ENCODE measurements at regions not wholly inside any gene's neighbourhood (a gene's known extent, or its start where the extent isn't known, plus 50 kb on each side); places are given as distances from the start of the nearest gene placed in this dataset.

GRCh38 chr12:84315926-84316325, 596.7 kb downstream of the SLC6A15 start:
- H3K4me3 ChIP-seq = no peak overlapping the region
- ChIA-PET POLR2A (no interaction called here), CTCF (no interaction called here)
- ATAC-seq (no peak), DNase-seq (ENCODE audit: low read depth in 1 of 2, low spot score in 1 of 2) (no peak), FAIRE-seq (no peak)
- H3K27ac ChIP-seq = no peak overlapping the region
- TF ChIP-seq HOXB5 (CRISPR knock-in tag; IDR thresholded peaks at IDR 0.05) = no peak
- H3K9me3 ChIP-seq = no peaks in the 10 kb centered on the region
- no peaks in the 10 kb centered on the region for H3K4me1 ChIP-seq
- 4% methylated on average over 1 of the region's 1 CpG for WGBS (ENCODE audit: missing lambda C conversion rate)
- H3K4me2 ChIP-seq = no peak overlapping the region

GRCh38 chr12:84313323-84313675, 599.3 kb downstream of the SLC6A15 start:
- Histone ChIP-seq H3K4me1 (no peaks in the 10 kb centered on the region), H3K4me3 (no peak overlapping the region), H3K27ac (no peak overlapping the region), H3K4me2 (no peak overlapping the region), H3K9me3 (no peaks in the 10 kb centered on the region)
- ATAC-seq (no peak), FAIRE-seq (no peak), DNase-seq (ENCODE audit: low read depth in 1 of 2, low spot score in 1 of 2) (no peak)
- ChIA-PET CTCF (interaction anchor here (0.7 kb wide), 1 partner anchor 1042 kb away, joined by 3 read pairs; no protein-coding TSS in a partner anchor), POLR2A (no interaction called here)
- TF ChIP-seq USF2 (IDR thresholded peaks at IDR 0.05) (no peak), FOSB (CRISPR knock-in tag; IDR thresholded peaks at IDR 0.05) (no peak), ESRRA (IDR thresholded peaks at IDR 0.05; ENCODE audit: borderline replicate concordance, low read length) (no peak)

- CTCF ChIA-PET = no interaction called here
- WGBS (ENCODE audit: missing lambda C conversion rate) = 19% methylated on average over 1 of the region's 1 CpG
- FAIRE-seq = no peak
- H3K27ac ChIP-seq = no peak overlapping the region
- POLR2A ChIA-PET = no interaction called here
- TF ChIP-seq HOXB13 (CRISPR knock-in tag; IDR thresholded peaks at IDR 0.05; ENCODE audit: low read depth) (no peak), POLR2AphosphoS2 (conservative IDR thresholded peaks at IDR 0.05; ENCODE audit: low read length) (no peak), KDM1A (IDR thresholded peaks at IDR 0.05; ENCODE audit: low read depth) (no peak), ELK1 (IDR thresholded peaks at IDR 0.05; ENCODE audit: low read depth, low read length) (no peak), GATA3 (IDR thresholded peaks at IDR 0.05; ENCODE audit: borderline replicate concordance) (no peak), NFE2L2 (conservative IDR thresholded peaks at IDR 0.05; ENCODE audit: low read length) (no peak), HEYL (CRISPR knock-in tag; IDR thresholded peaks at IDR 0.05) (no peak), KDM5A (IDR thresholded peaks at IDR 0.05) (no peak), POLR2A (IDR thresholded peaks at IDR 0.05; ENCODE audit: low read length) (no peak), HOXA7 (CRISPR knock-in tag; IDR thresholded peaks at IDR 0.05) (no peak), HOXB5 (CRISPR knock-in tag; IDR thresholded peaks at IDR 0.05) (no peak), HMGXB4 (CRISPR knock-in tag; IDR thresholded peaks at IDR 0.05; ENCODE audit: borderline replicate concordance) (no peak), CTCF (IDR thresholded peaks at IDR 0.05) (no peak), ZSCAN20 (CRISPR knock-in tag; IDR thresholded peaks at IDR 0.05) (no peak), JUN (IDR thresholded peaks at IDR 0.05) (no peak), ZFP36 (IDR thresholded peaks at IDR 0.05; ENCODE audit: borderline replicate concordance, partially characterized antibody) (no peak), CHD4 (IDR thresholded peaks at IDR 0.05; ENCODE audit: borderline replicate concordance) (no peak), USF2 (IDR thresholded peaks at IDR 0.05) (no peak)
- TF ChIP-seq, protein P1, sequence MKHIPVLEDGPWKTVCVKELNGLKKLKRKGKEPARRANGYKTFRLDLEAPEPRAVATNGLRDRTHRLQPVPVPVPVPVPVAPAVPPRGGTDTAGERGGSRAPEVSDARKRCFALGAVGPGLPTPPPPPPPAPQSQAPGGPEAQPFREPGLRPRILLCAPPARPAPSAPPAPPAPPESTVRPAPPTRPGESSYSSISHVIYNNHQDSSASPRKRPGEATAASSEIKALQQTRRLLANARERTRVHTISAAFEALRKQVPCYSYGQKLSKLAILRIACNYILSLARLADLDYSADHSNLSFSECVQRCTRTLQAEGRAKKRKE (CRISPR knock-in tag; IDR thresholded peaks at IDR 0.05; ENCODE audit: low read depth) = no peak
- TF ChIP-seq, protein P2, sequence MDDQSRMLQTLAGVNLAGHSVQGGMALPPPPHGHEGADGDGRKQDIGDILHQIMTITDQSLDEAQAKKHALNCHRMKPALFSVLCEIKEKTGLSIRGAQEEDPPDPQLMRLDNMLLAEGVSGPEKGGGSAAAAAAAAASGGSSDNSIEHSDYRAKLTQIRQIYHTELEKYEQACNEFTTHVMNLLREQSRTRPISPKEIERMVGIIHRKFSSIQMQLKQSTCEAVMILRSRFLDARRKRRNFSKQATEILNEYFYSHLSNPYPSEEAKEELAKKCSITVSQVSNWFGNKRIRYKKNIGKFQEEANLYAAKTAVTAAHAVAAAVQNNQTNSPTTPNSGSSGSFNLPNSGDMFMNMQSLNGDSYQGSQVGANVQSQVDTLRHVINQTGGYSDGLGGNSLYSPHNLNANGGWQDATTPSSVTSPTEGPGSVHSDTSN (IDR thresholded peaks at IDR 0.05) = no peak
- ATAC-seq = no peak
- H3K4me3 ChIP-seq = no peak overlapping the region
- no peaks in the 10 kb centered on the region for H3K9me3 ChIP-seq
- DNase-seq (ENCODE audit: low read depth in 1 of 2, low spot score in 1 of 2) = no peak
- no peak overlapping the region for H3K4me2 ChIP-seq
- H3K4me1 ChIP-seq = no peaks in the 10 kb centered on the region
Observed at GRCh38 chr12:84308211-84308610, 604.4 kb downstream of the SLC6A15 start.

All from A549 (cell line).